H1 (cell line): ENCODE measurements at regions not wholly inside any gene's neighbourhood (a gene's known extent, or its start where the extent isn't known, plus 50 kb on each side); places are given as distances from the start of the nearest gene placed in this dataset.

Experiments
- CTCF ChIA-PET: fragments of 300-600 bp; sonication (Branson Sonifier 250); formaldehyde crosslinking; loops from one replicate; lab custom pipeline; 2021; ENCODE audit not compliant: partially characterized antibody; lab: Charles Lee
- POLR2A ChIA-PET: fragments of 300-600 bp; sonication (Branson Sonifier 250); formaldehyde crosslinking; loops from one replicate; lab custom pipeline; 2021; ENCODE audit warnings: inconsistent platforms; ENCODE audit not compliant: partially characterized antibody; lab: Charles Lee
- DNase-seq, 2 experiments: peaks; one replicate each; pipeline versions ENCODE4 v3.0.0 to v3.0.0-alpha.2; 2010 to 2022; ENCODE audit warnings: low spot score in 2 of 2, low read depth in 1 of 2, mixed read lengths in 1 of 2
- FAIRE-seq: peaks from 2 replicates; lab custom pipeline; 2011; peaks lifted over from hg19 to GRCh38; lab: Jason Lieb, UNC
- H2AFZ ChIP-seq: 2 replicates; pipeline ENCODE4 v1.8.1; 2012; ENCODE audit warnings: low read length, inconsistent platforms
- H2AK5ac ChIP-seq: 2 replicates; pipeline ENCODE4 v1.6.1; 2013; ENCODE audit warnings: low read depth, low read length
- H2BK120ac ChIP-seq: replicated peaks from 2 replicates; pipeline ENCODE3; 2013; ENCODE audit warnings: low read depth, low read length, inconsistent platforms
- H2BK12ac ChIP-seq: 2 replicates; pipeline ENCODE4 v1.6.1; 2013; ENCODE audit warnings: low read depth, low read length
- H2BK15ac ChIP-seq: 2 replicates; pipeline ENCODE4 v1.6.1; 2013; ENCODE audit warnings: low read length
- H2BK20ac ChIP-seq: 2 replicates; pipeline ENCODE4 v1.6.1; 2013; ENCODE audit warnings: low read length
- H2BK5ac ChIP-seq: 2 replicates; pipeline ENCODE4 v1.6.1; 2013; ENCODE audit warnings: low read depth, low read length
- H3K14ac ChIP-seq: 2 replicates; pipeline ENCODE4 v1.6.1; 2013; ENCODE audit warnings: inconsistent platforms; ENCODE audit not compliant: insufficient read length
- H3K18ac ChIP-seq: 2 replicates; pipeline ENCODE4 v1.6.1; 2013; ENCODE audit warnings: low read length; ENCODE audit errors: extremely low read depth
- H3K23ac ChIP-seq: 2 replicates; pipeline ENCODE4 v1.6.1; 2013; ENCODE audit warnings: inconsistent platforms; ENCODE audit not compliant: insufficient read length
- H3K23me2 ChIP-seq: 2 replicates; pipeline ENCODE4 v1.6.1; 2013; ENCODE audit warnings: low read depth, low read length
- H3K27ac ChIP-seq: 2 replicates; pipeline ENCODE4 v1.6.1; 2011; ENCODE audit warnings: low read depth, low read length, inconsistent platforms
- H3K27me3 ChIP-seq, 4 experiments: replicated peaks in 1 of 4; 1 replicate in 1 of 4; 2 replicates in 3 of 4; pipeline versions ENCODE4 v1.6.1 to v1.8.1; 2011 to 2013; ENCODE audit warnings: low read length in 3 of 4, mild to moderate bottlenecking in 3 of 4, inconsistent platforms in 2 of 4, mixed read lengths in 2 of 4, moderate library complexity in 1 of 4; ENCODE audit not compliant: control insufficient read depth in 3 of 4, insufficient read depth in 3 of 4; ENCODE audit errors: extremely low read depth in 1 of 4
- H3K36me3 ChIP-seq, 4 experiments: 2 replicates each; pipeline versions ENCODE4 v1.6.1 to v1.8.1; 2011 to 2013; ENCODE audit warnings: mild to moderate bottlenecking in 4 of 4, low read length in 3 of 4, moderate library complexity in 2 of 4, control low read depth in 1 of 4, inconsistent platforms in 1 of 4; ENCODE audit not compliant: insufficient read depth in 4 of 4, control insufficient read depth in 2 of 4
- H3K4ac ChIP-seq: replicated peaks from 2 replicates; pipeline ENCODE3; 2013; ENCODE audit warnings: low read length, low read depth, mixed read lengths, inconsistent platforms; ENCODE audit not compliant: insufficient read length
- H3K4me1 ChIP-seq, 4 experiments: replicated peaks in 1 of 4; 1 replicate in 1 of 4; 2 replicates in 3 of 4; pipeline versions ENCODE4 v1.6.1 to v1.8.1; 2011 to 2013; ENCODE audit warnings: low read length in 3 of 4, inconsistent platforms in 2 of 4, mixed read lengths in 1 of 4; ENCODE audit not compliant: insufficient read depth in 4 of 4, control insufficient read depth in 3 of 4
- H3K4me2 ChIP-seq, 2 experiments: 2 replicates each; pipeline versions ENCODE4 v1.6.1 to v1.8.1; 2011 to 2013; ENCODE audit warnings: low read depth in 2 of 2, low read length in 2 of 2, control low read depth in 1 of 2, inconsistent platforms in 1 of 2, mild to moderate bottlenecking in 1 of 2; ENCODE audit not compliant: insufficient read depth in 1 of 2
- H3K4me3 ChIP-seq, 4 experiments: fragments of 200-600, 300-600 bp in 1 of 4; sonication (generic), shearing (Covaris generic), sonication (Bioruptor Twin) in 1 of 4; 2 replicates each; pipeline versions ENCODE4 v1.5.1 to v1.8.1; 2011 to 2016; ENCODE audit warnings: low read length in 4 of 4, low read depth in 3 of 4, control low read depth in 2 of 4, inconsistent platforms in 2 of 4, mild to moderate bottlenecking in 2 of 4, mixed read lengths in 1 of 4, moderate library complexity in 1 of 4; ENCODE audit not compliant: insufficient read depth in 2 of 4; ENCODE audit errors: extremely low read depth in 1 of 4
- H3K56ac ChIP-seq: replicated peaks from 2 replicates; pipeline ENCODE3; 2013; ENCODE audit warnings: low read depth, mild to moderate bottlenecking, mixed read lengths, low read length, inconsistent platforms; ENCODE audit not compliant: insufficient read length
- H3K79me1 ChIP-seq: 2 replicates; pipeline ENCODE4 v1.6.1; 2013; ENCODE audit warnings: low read depth, low read length, control low read depth
- H3K79me2 ChIP-seq, 2 experiments: 2 replicates each; pipeline versions ENCODE4 v1.6.1 to v1.8.1; 2012 to 2013; ENCODE audit warnings: low read length in 2 of 2, mild to moderate bottlenecking in 2 of 2, inconsistent platforms in 1 of 2; ENCODE audit not compliant: insufficient read depth in 2 of 2, control insufficient read depth in 1 of 2
- H3K9ac ChIP-seq, 4 experiments: replicated peaks in 1 of 4; 1 replicate in 1 of 4; 2 replicates in 3 of 4; pipeline versions ENCODE4 v1.6.1 to v1.8.1; 2011 to 2013; ENCODE audit warnings: low read depth in 3 of 4, low read length in 3 of 4, control low read depth in 2 of 4, mild to moderate bottlenecking in 2 of 4, moderate library complexity in 2 of 4, inconsistent platforms in 1 of 4; ENCODE audit errors: extremely low read depth in 1 of 4
- H3K9me3 ChIP-seq, 2 experiments: 2 replicates each; pipeline versions ENCODE4 v1.6.1 to v1.8.1; 2012 to 2013; ENCODE audit warnings: mild to moderate bottlenecking in 2 of 2, moderate library complexity in 2 of 2, control low read depth in 1 of 2, inconsistent platforms in 1 of 2, low read depth in 1 of 2, low read length in 1 of 2, mixed read lengths in 1 of 2; ENCODE audit not compliant: insufficient read depth in 2 of 2
- H4K20me1 ChIP-seq, 2 experiments: replicated peaks in 1 of 2; 2 replicates each; pipeline versions ENCODE3 to v1.8.1; 2011 to 2013; ENCODE audit warnings: inconsistent platforms in 2 of 2, low read length in 2 of 2, mild to moderate bottlenecking in 1 of 2; ENCODE audit not compliant: insufficient read depth in 2 of 2, control insufficient read depth in 1 of 2
- H4K5ac ChIP-seq: 2 replicates; pipeline ENCODE4 v1.6.1; 2013; ENCODE audit warnings: low read length, low read depth, mixed read lengths, inconsistent platforms; ENCODE audit not compliant: insufficient read length
- H4K8ac ChIP-seq: 2 replicates; pipeline ENCODE4 v1.8.0; 2013; ENCODE audit warnings: mild to moderate bottlenecking, moderate library complexity, low read length, inconsistent platforms; ENCODE audit not compliant: insufficient read depth; ENCODE audit errors: extremely low read depth
- H4K91ac ChIP-seq: replicated peaks from 2 replicates; pipeline ENCODE3; 2013; ENCODE audit warnings: low read length, mixed read lengths, inconsistent platforms; ENCODE audit not compliant: insufficient read length
- HDAC6 ChIP-seq: IDR thresholded peaks from one replicate; pipeline ENCODE4 v1.7.1; 2012; ENCODE audit warnings: low read depth, mild to moderate bottlenecking, inconsistent platforms, low read length, moderate library complexity
- NRF1 ChIP-seq: IDR thresholded peaks from 2 replicates; pipeline ENCODE4 v1.6.1; 2011; ENCODE audit warnings: mild to moderate bottlenecking, low read depth, low read length, improper control_type of control experiment
- SAP30 ChIP-seq: fragments of 300-600 bp; sonication (generic); IDR thresholded peaks from 2 replicates; pipeline ENCODE4 v1.7.1; 2012; ENCODE audit warnings: low read length, moderate library complexity, mild to moderate bottlenecking, inconsistent platforms; ENCODE audit not compliant: insufficient read depth, insufficient replicate concordance
- TBP ChIP-seq: IDR thresholded peaks from 2 replicates; pipeline ENCODE4 v1.6.1; 2011; ENCODE audit warnings: low read depth, low read length, improper control_type of control experiment
- WGBS, 2 experiments: shearing (Covaris generic) in 1 of 2; methylation state at CpG; one replicate each; pipeline versions ENCODE4 v1.1.6 to v1.1.7; 2013 to 2015; ENCODE audit warnings: low lambda C conversion rate in 2 of 2, mixed read lengths in 2 of 2, inconsistent platforms in 1 of 2, low coverage in 1 of 2, missing lambda C conversion rate in 1 of 2; ENCODE audit not compliant: insufficient replicate concordance in 2 of 2, insufficient coverage in 1 of 2, insufficient read length in 1 of 2; ENCODE audit errors: extremely low coverage in 1 of 2, missing lambda C conversion rate in 1 of 2; 5-methylcytosine and 5-hydroxymethylcytosine counted together
- TF ChIP-seq, protein P1 (sequence below), 3 experiments: IDR thresholded peaks; 1 replicate in 2 of 3; 2 replicates in 1 of 3; pipeline versions ENCODE4 v1.5.1 to v1.6.1; 2011; ENCODE audit warnings: low read length in 3 of 3, mild to moderate bottlenecking in 3 of 3, inconsistent platforms in 2 of 3, low read depth in 1 of 3, moderate library complexity in 1 of 3; ENCODE audit not compliant: insufficient read depth in 1 of 3; ENCODE audit errors: control extremely low read depth in 1 of 3

DNA sequence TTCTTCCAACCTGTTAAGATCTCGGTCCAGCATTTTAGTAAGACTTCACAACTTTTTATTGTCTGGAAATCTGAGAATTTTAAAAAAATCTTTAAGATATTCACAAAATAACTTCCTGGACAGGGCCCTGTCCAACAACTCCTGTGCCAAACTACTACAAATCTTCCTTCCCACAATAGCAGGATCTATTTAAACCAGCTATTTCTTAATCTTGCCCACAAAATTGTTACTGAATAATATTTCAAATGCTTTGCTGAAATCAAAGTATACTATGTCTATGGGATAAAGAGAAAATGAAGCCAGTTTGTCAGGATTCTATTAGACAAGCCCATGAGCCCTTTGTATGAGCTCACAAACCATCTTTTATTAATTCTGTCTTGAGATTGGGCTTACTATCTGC is 104.1 kb upstream of the DDIT4L start:
- Histone ChIP-seq H2BK12ac (no peak overlapping the region), H3K4me1 (no peaks in the 10 kb centered on the region; a peak in 1 of 7 replicates), H2AK5ac (no peak overlapping the region), H2AFZ (no peak overlapping the region), H2BK20ac (no peak overlapping the region), H2BK15ac (no peak overlapping the region), H3K4me3 (no peak overlapping the region), H3K14ac (no peak overlapping the region), H2BK5ac (no peak overlapping the region), H4K91ac (no peak overlapping the region), H4K20me1 (no peaks in the 10 kb centered on the region), H3K36me3 (no peaks in the 10 kb centered on the region), H4K5ac (no peak overlapping the region), H3K79me1 (no peaks in the 10 kb centered on the region), H3K9me3 (no peaks in the 10 kb centered on the region), H3K23ac (no peak overlapping the region), H2BK120ac (no peak overlapping the region), H3K4ac (no peak overlapping the region), H4K8ac (no peak overlapping the region), H3K9ac (no peak overlapping the region), H3K56ac (no peak overlapping the region), H3K79me2 (no peaks in the 10 kb centered on the region), H3K18ac (no peak overlapping the region), H3K23me2 (no peaks in the 10 kb centered on the region; the same call in 1 of the 2 replicates), H3K27me3 (no peaks in the 10 kb centered on the region), H3K27ac (no peak overlapping the region), H3K4me2 (no peak overlapping the region)
- POLR2A ChIA-PET = no interaction called here
- WGBS, 2 experiments = 88% methylated on average over 1 of the region's 1 CpG; no CpG with 5 or more reads in 1 of the 2 experiments
- CTCF ChIA-PET = interaction anchor here (0.6 to 1.2 kb wide), 3 partner anchors 12 to 236 kb away, joined by 3 read pairs; no protein-coding TSS in a partner anchor
- DNase-seq (no peak), FAIRE-seq (no peak)
- TF ChIP-seq NRF1 = no peak
- no peak for TF ChIP-seq HDAC6
- TF ChIP-seq SAP30 = no peak
- TF ChIP-seq TBP = no peak
- TF ChIP-seq, protein P1, sequence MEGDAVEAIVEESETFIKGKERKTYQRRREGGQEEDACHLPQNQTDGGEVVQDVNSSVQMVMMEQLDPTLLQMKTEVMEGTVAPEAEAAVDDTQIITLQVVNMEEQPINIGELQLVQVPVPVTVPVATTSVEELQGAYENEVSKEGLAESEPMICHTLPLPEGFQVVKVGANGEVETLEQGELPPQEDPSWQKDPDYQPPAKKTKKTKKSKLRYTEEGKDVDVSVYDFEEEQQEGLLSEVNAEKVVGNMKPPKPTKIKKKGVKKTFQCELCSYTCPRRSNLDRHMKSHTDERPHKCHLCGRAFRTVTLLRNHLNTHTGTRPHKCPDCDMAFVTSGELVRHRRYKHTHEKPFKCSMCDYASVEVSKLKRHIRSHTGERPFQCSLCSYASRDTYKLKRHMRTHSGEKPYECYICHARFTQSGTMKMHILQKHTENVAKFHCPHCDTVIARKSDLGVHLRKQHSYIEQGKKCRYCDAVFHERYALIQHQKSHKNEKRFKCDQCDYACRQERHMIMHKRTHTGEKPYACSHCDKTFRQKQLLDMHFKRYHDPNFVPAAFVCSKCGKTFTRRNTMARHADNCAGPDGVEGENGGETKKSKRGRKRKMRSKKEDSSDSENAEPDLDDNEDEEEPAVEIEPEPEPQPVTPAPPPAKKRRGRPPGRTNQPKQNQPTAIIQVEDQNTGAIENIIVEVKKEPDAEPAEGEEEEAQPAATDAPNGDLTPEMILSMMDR (IDR thresholded peaks at IDR 0.05; ENCODE audit: control extremely low read depth in 1 of 3, insufficient read depth in 1 of 3, low read depth in 1 of 3, low read length in 3 of 3) = no peak
